ENCODE measurements at regions not wholly inside any gene's neighbourhood (a gene's known extent, or its start where the extent isn't known, plus 50 kb on each side); places are given as distances from the start of the nearest gene placed in this dataset.

GRCh38 chr5:122585371-122585770 is 189.5 kb upstream of the SNX2 start:
- TF ChIP-seq CTCF (conservative IDR thresholded peaks at IDR 0.05) (no peak), ZFX (IDR thresholded peaks at IDR 0.05) (no peak)
